Choroid plexus epithelial cell (primary cell): ENCODE measurements at regions not wholly inside any gene's neighbourhood (a gene's known extent, or its start where the extent isn't known, plus 50 kb on each side); places are given as distances from the start of the nearest gene placed in this dataset.
A peak's percentile ranks its signal among the peaks of the same experiment; 100 is the strongest.

Experiments used
- DNase-seq: peaks from one replicate; pipeline ENCODE4 v3.0.0-alpha.2; 2010; ENCODE audit warnings: low read depth
- H3K4me3 ChIP-seq: 2 replicates; pipeline ENCODE4 v1.5.1; 2011; ENCODE audit warnings: low read depth, mild to moderate bottlenecking, control low read depth, low read length, moderate library complexity
- CTCF ChIP-seq: conservative IDR thresholded peaks from 2 replicates; pipeline ENCODE4 v1.5.1; 2011; ENCODE audit warnings: low read depth, mild to moderate bottlenecking, control low read depth, inconsistent platforms, low read length, moderate library complexity

GRCh38 chr10:36452851-36453250, 672.5 kb upstream of the ANKRD30A start:
- TF ChIP-seq CTCF = no peak

GRCh38 chr10:36451391-36451970, 673.9 kb upstream of the ANKRD30A start:
- H3K4me3 ChIP-seq = no peak overlapping the region
- DNase-seq = no peak
- no peak for TF ChIP-seq CTCF

More at GRCh38 chr10:36452851-36453250, 672.5 kb upstream of the ANKRD30A start:
- DNase-seq = no peak
- no peak overlapping the region for H3K4me3 ChIP-seq

DNA sequence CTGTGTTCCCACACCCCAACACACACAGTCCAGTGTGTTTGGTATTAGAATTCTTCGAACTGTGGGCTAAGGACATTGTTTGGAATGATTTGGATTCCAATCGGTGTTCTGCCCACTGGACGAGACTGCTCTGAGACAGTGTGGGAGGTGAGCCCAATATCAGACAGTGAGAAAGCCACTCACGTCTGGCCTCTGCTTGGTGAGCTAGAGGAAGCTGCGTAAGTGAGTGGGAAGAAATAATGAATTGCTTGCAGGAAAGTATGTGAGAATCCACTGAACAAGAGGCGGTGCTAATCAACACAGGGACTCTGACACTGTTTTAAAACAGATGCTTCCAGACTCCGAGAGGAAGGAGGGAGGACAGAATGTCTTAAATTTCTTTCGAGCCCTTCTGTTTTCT, 675.0 kb upstream of the ANKRD30A start:
- H3K4me3 ChIP-seq = no peak overlapping the region
- TF ChIP-seq CTCF = no peak
- peak; percentile 71 for DNase-seq

GRCh38 chr10:36448760-36449691, 676.4 kb upstream of the ANKRD30A start:
- H3K4me3 ChIP-seq = no peak overlapping the region
- TF ChIP-seq CTCF = no peak
- peak; percentile 46 for DNase-seq

DNA sequence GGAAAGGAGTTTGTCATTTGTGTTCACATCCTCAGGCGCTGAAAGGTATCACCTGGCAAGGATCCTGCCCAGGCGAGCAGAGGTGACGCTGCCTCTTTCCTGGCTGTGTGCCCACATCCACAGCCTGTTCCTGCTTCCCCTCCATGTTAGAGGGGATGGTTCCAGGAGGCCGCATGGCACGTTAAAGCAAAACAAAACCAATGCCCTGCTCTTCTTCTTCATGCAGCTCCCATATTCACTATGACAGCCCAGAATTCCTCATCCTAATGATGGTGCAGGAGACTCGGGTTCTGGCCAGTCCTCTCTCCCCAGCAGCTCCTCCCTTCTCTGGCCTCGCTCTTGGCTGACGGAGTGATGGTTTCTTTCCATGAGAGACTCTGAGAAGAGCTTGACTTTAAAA, 678.5 kb upstream of the ANKRD30A start:
- no peak overlapping the region for H3K4me3 ChIP-seq
- TF ChIP-seq CTCF = no peak
- no peak for DNase-seq

DNA sequence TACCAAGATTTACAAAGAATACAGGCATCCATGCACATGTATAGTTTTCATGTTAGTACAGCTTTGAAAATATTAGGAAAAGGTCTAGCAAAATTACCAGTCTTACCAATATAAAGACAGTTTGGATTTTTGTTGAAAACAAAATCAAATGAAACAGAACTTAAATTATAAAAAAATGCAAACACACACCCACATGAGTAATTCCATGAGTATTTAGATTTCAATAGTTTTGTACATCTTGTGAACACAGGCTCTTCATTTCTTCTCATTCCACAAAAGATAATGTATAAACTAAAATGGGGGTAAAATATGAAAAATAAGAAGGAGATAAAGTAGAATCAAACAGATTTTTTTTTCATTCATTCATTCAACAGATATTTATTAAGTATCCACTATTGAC, 682.2 kb upstream of the ANKRD30A start:
- no peak for TF ChIP-seq CTCF
- H3K4me3 ChIP-seq = no peak overlapping the region
- DNase-seq = no peak
